SK-N-SH (cell line): ENCODE measurements at regions not wholly inside any gene's neighbourhood (a gene's known extent, or its start where the extent isn't known, plus 50 kb on each side); places are given as distances from the start of the nearest gene placed in this dataset.
A peak's percentile ranks its signal among the peaks of the same experiment; 100 is the strongest.

ENCODE experiments used
- CTCF ChIA-PET: fragments of 300-600, 350-600 bp; formaldehyde crosslinking; extraction: SDS; loops from one replicate; lab custom pipeline; 2021; lab: Yijun Ruan, JAX
- POLR2A ChIA-PET: fragments of 350-600 bp; sonication (Branson Sonifier 250); formaldehyde crosslinking; extraction: SDS; loops from one replicate; lab custom pipeline; 2020; ENCODE audit warnings: antibody characterized with exemption, inconsistent platforms; lab: Yijun Ruan, JAX
- DNase-seq: peaks from one replicate; pipeline ENCODE4 v3.0.0; 2012
- H2AFZ ChIP-seq: fragments of 200-600 bp; sonication (generic); 2 replicates; pipeline ENCODE4 v1.8.1; 2016; ENCODE audit warnings: antibody characterized with exemption, mild to moderate bottlenecking, low read depth
- H3F3A ChIP-seq: fragments of 200-600 bp; sonication (generic); replicated peaks from 2 replicates; pipeline ENCODE3; 2016; ENCODE audit warnings: antibody characterized with exemption, mild to moderate bottlenecking; ENCODE audit not compliant: insufficient read depth
- H3K27ac ChIP-seq, 2 experiments: fragments of 200-500 bp in 1 of 2; fragments of 200-600 bp in 1 of 2; sonication (Bioruptor generic) in 1 of 2; sonication (generic), shearing (Covaris generic) in 1 of 2; 2 replicates each; pipeline versions ENCODE4 v1.5.1 to v1.6.1; 2014 to 2016; ENCODE audit warnings: low read depth in 2 of 2, inconsistent platforms in 1 of 2, low read length in 1 of 2, mild to moderate bottlenecking in 1 of 2, mixed read lengths in 1 of 2
- H3K27me3 ChIP-seq: fragments of 200-600 bp; sonication (generic), shearing (Covaris generic); 2 replicates; pipeline ENCODE4 v1.6.1; 2016; ENCODE audit warnings: mixed run types; ENCODE audit not compliant: insufficient read depth
- H3K36me3 ChIP-seq, 2 experiments: fragments of 200-500 bp in 1 of 2; fragments of 200-600 bp in 1 of 2; sonication (Bioruptor generic) in 1 of 2; sonication (generic) in 1 of 2; replicated peaks in 1 of 2; 2 replicates each; pipeline versions ENCODE3 to v1.5.1; 2014 to 2016; ENCODE audit warnings: low read length in 1 of 2, mild to moderate bottlenecking in 1 of 2; ENCODE audit not compliant: insufficient read depth in 2 of 2, control insufficient read depth in 1 of 2
- H3K4me1 ChIP-seq, 2 experiments: fragments of 200-500 bp in 1 of 2; fragments of 200-600 bp in 1 of 2; sonication (Bioruptor generic) in 1 of 2; sonication (generic), shearing (Covaris generic) in 1 of 2; 2 replicates each; pipeline versions ENCODE4 v1.5.1 to v1.6.1; 2014 to 2016; ENCODE audit warnings: low read depth in 1 of 2, low read length in 1 of 2, mixed run types in 1 of 2; ENCODE audit not compliant: insufficient read depth in 2 of 2, control insufficient read depth in 1 of 2
- H3K4me2 ChIP-seq: fragments of 200-600 bp; sonication (generic), shearing (Covaris generic); 2 replicates; pipeline ENCODE4 v1.6.1; 2017; ENCODE audit warnings: mixed run types
- H3K4me3 ChIP-seq, 2 experiments: fragments of 200-500 bp in 1 of 2; fragments of 200-600 bp in 1 of 2; sonication (Bioruptor generic) in 1 of 2; sonication (generic), shearing (Covaris generic) in 1 of 2; 2 replicates each; pipeline versions ENCODE4 v1.5.1 to v1.8.1; 2014 to 2016; ENCODE audit warnings: low read depth in 2 of 2, inconsistent platforms in 1 of 2, low read length in 1 of 2, mild to moderate bottlenecking in 1 of 2, mixed read lengths in 1 of 2, moderate library complexity in 1 of 2
- H3K79me2 ChIP-seq: fragments of 200-600 bp; sonication (generic); 2 replicates; pipeline ENCODE4 v1.8.1; 2017; ENCODE audit warnings: mild to moderate bottlenecking; ENCODE audit not compliant: insufficient read depth
- H3K9ac ChIP-seq: fragments of 200-600 bp; sonication (generic); 2 replicates; pipeline ENCODE4 v1.6.1; 2017; ENCODE audit warnings: mixed run types
- H3K9me2 ChIP-seq: fragments of 200-600 bp; sonication (generic); 2 replicates; pipeline ENCODE4 v1.6.1; 2017; ENCODE audit warnings: mixed run types
- H3K9me3 ChIP-seq: fragments of 200-600 bp; sonication (generic); 2 replicates; pipeline ENCODE4 v1.6.1; 2017; ENCODE audit warnings: mixed run types, mild to moderate bottlenecking, moderate library complexity
- H4K20me1 ChIP-seq: fragments of 200-600 bp; sonication (generic); 2 replicates; pipeline ENCODE4 v1.6.1; 2017; ENCODE audit warnings: mild to moderate bottlenecking, mixed run types; ENCODE audit not compliant: insufficient read depth
- CTCF ChIP-seq: fragments of 200-600 bp; sonication (generic); IDR thresholded peaks from 2 replicates; pipeline ENCODE4 v1.6.1; 2017; ENCODE audit warnings: antibody characterized with exemption, mild to moderate bottlenecking, moderate library complexity
- ELF1 ChIP-seq: IDR thresholded peaks from 2 replicates; pipeline ENCODE4 v1.4.0; 2012
- EZH2phosphoT487 ChIP-seq: fragments of 200-600 bp; sonication (generic); IDR thresholded peaks from 2 replicates; pipeline ENCODE4 v1.6.1; 2017; ENCODE audit warnings: low read depth, mixed run types, mild to moderate bottlenecking, antibody characterized with exemption, moderate library complexity, borderline replicate concordance
- FOSL2 ChIP-seq: IDR thresholded peaks from 2 replicates; pipeline ENCODE4 v1.4.0; 2012; ENCODE audit warnings: low read depth, mild to moderate bottlenecking, moderate library complexity, borderline replicate concordance
- FOXJ3 ChIP-seq: sonication (generic); formaldehyde crosslinking; IDR thresholded peaks from 2 replicates; pipeline ENCODE4 v1.5.1; 2020; ENCODE audit warnings: mild to moderate bottlenecking, missing genetic modification reagents
- FOXM1 ChIP-seq: IDR thresholded peaks from 2 replicates; pipeline ENCODE4 v1.4.0; 2012; ENCODE audit warnings: low read depth, mild to moderate bottlenecking
- GABPA ChIP-seq: IDR thresholded peaks from 2 replicates; pipeline ENCODE4 v1.4.0; 2012; ENCODE audit warnings: low read depth, mild to moderate bottlenecking
- MEF2A ChIP-seq: IDR thresholded peaks from 2 replicates; pipeline ENCODE4 v1.4.0; 2012; ENCODE audit warnings: low read depth, borderline replicate concordance
- POLR2AphosphoS5 ChIP-seq: IDR thresholded peaks from 2 replicates; pipeline ENCODE4 v1.6.1; 2012; ENCODE audit warnings: low read depth, low read length
- RAD21 ChIP-seq: IDR thresholded peaks from 2 replicates; pipeline ENCODE4 v1.6.1; 2012; ENCODE audit warnings: mild to moderate bottlenecking, low read length
- REST ChIP-seq: IDR thresholded peaks from 2 replicates; pipeline ENCODE4 v1.6.1; 2012; ENCODE audit warnings: mild to moderate bottlenecking, low read depth, low read length, moderate library complexity
- RFX5 ChIP-seq: IDR thresholded peaks from 2 replicates; pipeline ENCODE4 v1.6.1; 2012; ENCODE audit warnings: mild to moderate bottlenecking, improper control_type of control experiment, low read length
- SMC3 ChIP-seq: IDR thresholded peaks from 2 replicates; pipeline ENCODE4 v1.6.1; 2012; ENCODE audit warnings: low read depth, low read length, improper control_type of control experiment
- TCF12 ChIP-seq: IDR thresholded peaks from 2 replicates; pipeline ENCODE4 v1.4.0; 2012
- TEAD4 ChIP-seq: IDR thresholded peaks from 2 replicates; pipeline ENCODE4 v1.4.0; 2012; ENCODE audit warnings: mild to moderate bottlenecking, borderline replicate concordance; ENCODE audit not compliant: insufficient read depth
- YY1 ChIP-seq: IDR thresholded peaks from 2 replicates; pipeline ENCODE4 v1.4.0; 2012; ENCODE audit warnings: low read depth, mild to moderate bottlenecking
- WGBS: methylation state at CpG from one replicate; pipeline ENCODE4 v1.1.6; 2017; ENCODE audit warnings: low lambda C conversion rate; 5-methylcytosine and 5-hydroxymethylcytosine counted together
- TF ChIP-seq, protein P1 (sequence below): IDR thresholded peaks from 2 replicates; pipeline ENCODE4 v1.4.0; 2012; ENCODE audit warnings: low read depth
- TF ChIP-seq, protein P2 (sequence below): IDR thresholded peaks from 2 replicates; pipeline ENCODE4 v1.4.0; 2012; ENCODE audit warnings: low read depth, borderline replicate concordance

GRCh38 chr2:39508198-39508597 is 71.1 kb upstream of the MAP4K3 start:
- H3K27ac ChIP-seq = peak overlapping the region in 1 of 2 experiments; percentile 4; a peak in 1 of 4 replicates
- no peak for DNase-seq
- 91% methylated on average over 4 of the region's 4 CpGs for WGBS

GRCh38 chr2:39510140-39510539 is 73.1 kb upstream of the MAP4K3 start:
- TF ChIP-seq YY1 (no peak), ELF1 (no peak), RAD21 (no peak), POLR2AphosphoS5 (no peak), TCF12 (no peak), RFX5 (no peak), CTCF (no peak), TEAD4 (no peak), FOXJ3 (CRISPR knock-in tag) (no peak), GABPA (no peak), FOXM1 (no peak), REST (no peak)
- TF ChIP-seq, protein P1, sequence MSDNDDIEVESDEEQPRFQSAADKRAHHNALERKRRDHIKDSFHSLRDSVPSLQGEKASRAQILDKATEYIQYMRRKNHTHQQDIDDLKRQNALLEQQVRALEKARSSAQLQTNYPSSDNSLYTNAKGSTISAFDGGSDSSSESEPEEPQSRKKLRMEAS = no peak
- TF ChIP-seq, protein P2, sequence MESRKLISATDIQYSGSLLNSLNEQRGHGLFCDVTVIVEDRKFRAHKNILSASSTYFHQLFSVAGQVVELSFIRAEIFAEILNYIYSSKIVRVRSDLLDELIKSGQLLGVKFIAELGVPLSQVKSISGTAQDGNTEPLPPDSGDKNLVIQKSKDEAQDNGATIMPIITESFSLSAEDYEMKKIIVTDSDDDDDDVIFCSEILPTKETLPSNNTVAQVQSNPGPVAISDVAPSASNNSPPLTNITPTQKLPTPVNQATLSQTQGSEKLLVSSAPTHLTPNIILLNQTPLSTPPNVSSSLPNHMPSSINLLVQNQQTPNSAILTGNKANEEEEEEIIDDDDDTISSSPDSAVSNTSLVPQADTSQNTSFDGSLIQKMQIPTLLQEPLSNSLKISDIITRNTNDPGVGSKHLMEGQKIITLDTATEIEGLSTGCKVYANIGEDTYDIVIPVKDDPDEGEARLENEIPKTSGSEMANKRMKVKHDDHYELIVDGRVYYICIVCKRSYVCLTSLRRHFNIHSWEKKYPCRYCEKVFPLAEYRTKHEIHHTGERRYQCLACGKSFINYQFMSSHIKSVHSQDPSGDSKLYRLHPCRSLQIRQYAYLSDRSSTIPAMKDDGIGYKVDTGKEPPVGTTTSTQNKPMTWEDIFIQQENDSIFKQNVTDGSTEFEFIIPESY = no peak
- Histone ChIP-seq H3K9me3 (no peaks in the 10 kb centered on the region), H2AFZ (no peak overlapping the region), H3K27ac (no peak overlapping the region), H3K27me3 (no peaks in the 10 kb centered on the region), H3K36me3 (no peaks in the 10 kb centered on the region), H4K20me1 (no peaks in the 10 kb centered on the region), H3F3A (no peaks in the 10 kb centered on the region), H3K79me2 (no peaks in the 10 kb centered on the region), H3K4me2 (no peak overlapping the region), H3K4me1 (peaks cover 8 to 25% of the 10 kb centered on the region in 2 experiments), H3K9me2 (no peaks in the 10 kb centered on the region), H3K4me3 (no peak overlapping the region), H3K9ac (no peak overlapping the region)
- no peak for DNase-seq
- WGBS = 92% methylated on average over 5 of the region's 5 CpGs
- ChIA-PET POLR2A (no interaction called here), CTCF (interaction anchor here (0.9 to 1.1 kb wide), 4 partner anchors 20 to 186 kb away, joined by 3 read pairs; no protein-coding TSS in a partner anchor)

More at GRCh38 chr2:39508198-39508597, 71.1 kb upstream of the MAP4K3 start:
- Histone ChIP-seq H3K27me3 (no peaks in the 10 kb centered on the region), H4K20me1 (no peaks in the 10 kb centered on the region), H3K36me3 (no peaks in the 10 kb centered on the region), H3K79me2 (no peaks in the 10 kb centered on the region), H3K9me2 (no peaks in the 10 kb centered on the region), H3K9me3 (no peaks in the 10 kb centered on the region), H2AFZ (no peak overlapping the region), H3K9ac (no peak overlapping the region), H3K4me2 (no peak overlapping the region), H3F3A (no peaks in the 10 kb centered on the region), H3K4me1 (peaks cover 8 to 26% of the 10 kb centered on the region in 2 experiments; a peak in 3 of 4 replicates), H3K4me3 (no peak overlapping the region)
- CTCF ChIA-PET = interaction anchor here (0.8 to 2.0 kb wide), 4 partner anchors 9 to 222 kb away, joined by 3 to 6 read pairs (median 4); no protein-coding TSS in a partner anchor
- POLR2A ChIA-PET = no interaction called here
- TF ChIP-seq SMC3 (no peak), MEF2A (no peak), EZH2phosphoT487 (no peak), FOSL2 (no peak), RAD21 (no peak)
